GM18951 (cell line): ENCODE measurements at regions not wholly inside any gene's neighbourhood (a gene's known extent, or its start where the extent isn't known, plus 50 kb on each side); places are given as distances from the start of the nearest gene placed in this dataset.

Source experiments
- POLR2A ChIP-seq: IDR thresholded peaks from 4 replicates; pipeline ENCODE4 v1.6.1; 2011; ENCODE audit warnings: mild to moderate bottlenecking; ENCODE audit not compliant: insufficient read length, insufficient read depth; ENCODE audit errors: extremely low read depth
- in situ Hi-C: fragments of 300-500 bp; cut with MboI; formaldehyde crosslinking; loops from one replicate; pipeline ENCODE4 v1.12.0; 2022; ENCODE audit warnings: low sequenced_read_pairs, mixed read lengths, inconsistent platforms; ENCODE audit not compliant: unreplicated experiment

DNA sequence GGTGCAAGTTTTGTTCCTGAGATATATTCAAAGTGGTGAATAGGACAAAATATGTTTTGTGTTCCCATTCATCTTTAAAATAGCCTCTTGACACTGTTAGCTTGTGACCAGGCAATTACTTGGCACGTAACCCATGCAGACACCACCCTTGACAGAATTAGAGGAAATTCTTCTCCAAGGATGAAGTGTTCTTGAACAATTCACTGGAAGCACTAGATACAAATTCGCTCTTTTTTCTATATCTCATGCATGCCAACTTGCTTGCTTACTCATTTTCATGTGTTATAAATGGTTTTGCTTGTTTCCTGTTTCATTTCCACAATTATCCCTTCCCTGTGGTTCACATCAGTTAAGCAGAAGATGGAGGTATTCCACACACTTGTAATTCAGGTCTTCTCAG, 105.2 kb upstream of the MAN1A1 start:
- no peak for TF ChIP-seq POLR2A
- in situ Hi-C loops, result no loop called here

- in situ Hi-C loops, result no loop called here
- no peak for TF ChIP-seq POLR2A
Measured at GRCh38 chr6:119453242-119454200, 104.0 kb upstream of the MAN1A1 start.

DNA sequence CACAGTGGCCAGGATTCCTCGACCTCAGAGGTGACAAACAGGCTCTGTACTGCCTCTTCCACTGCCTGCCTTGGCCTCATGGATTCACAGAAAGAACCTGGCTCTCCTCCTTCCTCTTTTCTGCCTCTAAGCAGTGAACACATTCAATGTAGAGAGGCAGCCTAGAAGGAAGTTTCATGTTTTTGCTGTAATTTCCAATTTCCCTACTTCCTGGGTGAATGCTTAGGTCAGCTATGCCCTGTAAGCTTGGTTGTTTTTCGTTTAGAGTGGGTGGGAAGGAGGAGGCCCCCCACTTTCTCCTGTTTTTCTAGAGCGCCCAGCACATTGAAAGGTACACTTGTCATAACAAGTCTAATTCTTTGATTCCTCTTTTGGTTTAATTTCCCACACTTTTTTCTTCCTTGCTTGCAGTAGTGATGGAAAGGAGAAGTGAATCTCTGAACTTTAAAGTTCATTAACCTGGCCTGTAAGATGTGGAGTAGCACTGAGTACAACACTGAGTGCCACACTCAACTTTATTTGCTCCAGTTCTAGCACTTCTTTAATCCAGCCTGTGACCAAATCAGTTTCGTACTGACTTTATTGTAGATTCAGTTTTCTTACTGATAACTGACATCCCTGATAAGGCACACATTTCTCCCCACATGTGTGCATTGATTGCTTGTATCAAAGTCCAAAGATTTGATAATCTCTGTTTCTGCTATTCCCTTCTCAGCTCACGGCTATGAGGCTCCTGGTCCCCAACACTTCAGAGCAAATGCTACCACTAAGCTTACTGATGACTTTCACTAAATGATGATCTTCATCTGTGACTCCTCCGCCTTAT, 100.0 kb upstream of the MAN1A1 start:
- in situ Hi-C loops, result no loop called here

GRCh38 chr6:119447921-119448320, 98.4 kb upstream of the MAN1A1 start:
- in situ Hi-C loops, result no loop called here
- TF ChIP-seq POLR2A, result no peak

More for the DNA sequence above, 100.0 kb upstream of the MAN1A1 start:
- no peak for TF ChIP-seq POLR2A

- TF ChIP-seq POLR2A, result no peak
- in situ Hi-C loops, result no loop called here
Measured at GRCh38 chr6:119446609-119447008, 97.0 kb upstream of the MAN1A1 start.

DNA sequence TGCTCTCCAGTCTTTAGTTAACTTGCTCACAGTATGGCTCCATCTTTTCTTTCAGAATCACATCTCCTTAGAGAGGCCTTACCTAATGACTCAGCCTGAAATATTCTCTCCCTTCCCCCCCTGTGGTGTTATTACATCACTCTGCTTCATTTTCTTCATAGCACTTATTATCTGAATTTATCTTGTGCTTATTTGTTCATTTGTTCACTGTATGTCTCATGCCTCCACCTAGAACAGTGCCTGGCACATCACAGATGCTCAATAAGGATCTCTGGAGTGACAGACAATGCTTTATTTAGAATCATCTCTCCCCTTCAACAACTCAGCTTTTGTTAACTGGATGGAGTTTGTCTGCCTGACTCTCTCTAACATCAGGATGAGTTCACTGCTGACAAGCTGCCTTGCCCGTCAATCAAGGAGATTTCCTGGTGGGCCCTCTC, 96.6 kb upstream of the MAN1A1 start:
- in situ Hi-C loops, result no loop called here
- TF ChIP-seq POLR2A, result no peak

DNA sequence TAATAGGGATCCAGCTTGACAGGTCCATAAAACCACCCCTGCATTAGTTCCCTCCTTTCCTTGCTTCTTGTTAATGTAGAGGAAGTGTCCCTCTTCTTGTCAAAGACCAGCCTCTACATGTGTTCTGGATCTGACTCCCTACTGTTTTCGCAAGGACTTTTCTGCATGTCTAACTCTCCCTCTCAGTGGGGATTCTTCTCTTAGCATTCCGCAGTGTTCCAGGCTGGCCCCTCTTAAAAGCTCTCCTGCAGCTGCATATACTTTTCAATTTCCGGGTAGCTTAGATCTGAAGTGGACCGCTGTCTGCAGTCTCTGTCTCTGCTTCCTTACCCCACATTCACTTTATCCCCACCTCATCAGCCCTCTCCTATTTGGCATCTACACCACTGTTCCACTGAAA, 96.1 kb upstream of the MAN1A1 start:
- no peak for TF ChIP-seq POLR2A
- in situ Hi-C loops, result no loop called here

DNA sequence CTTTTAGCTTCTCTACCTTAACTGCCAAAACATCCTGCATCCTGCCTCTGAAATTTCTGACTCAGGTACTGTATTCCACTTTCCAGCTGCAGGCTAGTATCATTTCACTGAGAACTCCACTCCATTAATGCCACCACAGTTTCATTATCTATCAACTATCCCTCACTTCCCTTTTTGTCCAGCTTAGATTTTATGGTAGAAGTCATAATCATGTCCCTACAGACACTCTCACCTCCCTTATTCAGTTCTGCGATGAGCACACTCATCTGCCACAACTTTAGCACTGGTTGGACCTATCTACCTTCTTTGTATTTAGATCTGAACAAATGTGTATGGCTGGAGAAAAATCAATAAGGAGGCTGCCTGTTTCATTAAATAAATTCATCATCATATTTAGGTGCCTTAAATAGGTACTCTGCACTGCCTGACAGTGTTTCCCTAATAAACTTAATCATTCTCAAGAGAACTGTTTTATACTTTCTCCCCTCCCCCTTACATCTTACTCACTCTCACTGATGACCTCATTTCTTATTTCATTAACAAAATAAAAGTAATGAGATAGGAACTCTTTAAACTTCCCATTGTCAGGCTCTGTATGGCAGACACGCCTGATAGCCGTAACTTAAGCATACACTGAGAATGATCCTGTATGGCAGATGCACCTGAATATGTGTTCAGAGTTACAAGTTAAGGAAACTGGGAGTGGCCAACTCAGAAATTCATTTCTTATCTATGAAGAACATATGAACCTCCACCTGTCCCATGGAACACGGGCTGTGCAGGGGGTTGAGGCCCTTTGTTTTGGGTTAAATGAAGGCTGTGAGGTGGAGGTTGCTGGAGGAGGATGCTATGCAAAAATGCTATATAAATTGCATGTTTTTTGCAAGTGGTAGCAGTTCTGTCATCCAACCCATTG, 95.3 kb upstream of the MAN1A1 start:
- TF ChIP-seq POLR2A, result no peak
- in situ Hi-C loops, result no loop called here

DNA sequence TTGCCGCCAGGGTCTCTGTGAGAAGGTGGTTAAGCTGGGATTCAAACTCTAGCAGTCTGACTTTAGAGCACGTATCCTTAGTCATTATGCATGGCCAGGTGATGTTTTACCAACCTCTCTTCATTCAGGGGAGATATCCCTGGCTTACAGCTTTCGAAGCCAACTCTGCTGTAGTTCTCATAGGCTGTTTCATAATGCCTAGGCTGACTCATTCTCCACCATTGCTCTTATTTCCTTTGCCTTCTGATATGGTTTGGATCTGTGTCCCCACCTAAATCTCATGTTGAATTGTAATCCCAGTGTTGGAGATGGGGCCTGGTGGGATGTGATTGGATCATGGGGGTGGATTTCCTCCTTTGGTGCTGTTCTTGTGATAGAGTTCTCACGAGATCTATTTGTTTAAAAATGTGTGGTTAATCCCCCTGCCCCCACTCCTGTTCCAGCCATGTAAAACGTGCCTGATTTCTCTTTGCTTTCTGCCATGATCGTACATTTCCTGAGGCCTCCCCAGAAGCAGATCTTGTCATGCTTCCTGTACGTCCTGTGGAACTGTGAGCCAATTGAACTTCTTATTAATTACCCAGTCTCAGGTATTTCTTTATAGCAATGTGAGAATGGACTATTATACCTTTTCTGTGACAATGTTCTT, 94.6 kb upstream of the MAN1A1 start:
- in situ Hi-C loops, result no loop called here
- TF ChIP-seq POLR2A, result no peak

GRCh38 chr6:119442776-119443184, 93.2 kb upstream of the MAN1A1 start:
- TF ChIP-seq POLR2A, result no peak
- in situ Hi-C loops, result no loop called here

DNA sequence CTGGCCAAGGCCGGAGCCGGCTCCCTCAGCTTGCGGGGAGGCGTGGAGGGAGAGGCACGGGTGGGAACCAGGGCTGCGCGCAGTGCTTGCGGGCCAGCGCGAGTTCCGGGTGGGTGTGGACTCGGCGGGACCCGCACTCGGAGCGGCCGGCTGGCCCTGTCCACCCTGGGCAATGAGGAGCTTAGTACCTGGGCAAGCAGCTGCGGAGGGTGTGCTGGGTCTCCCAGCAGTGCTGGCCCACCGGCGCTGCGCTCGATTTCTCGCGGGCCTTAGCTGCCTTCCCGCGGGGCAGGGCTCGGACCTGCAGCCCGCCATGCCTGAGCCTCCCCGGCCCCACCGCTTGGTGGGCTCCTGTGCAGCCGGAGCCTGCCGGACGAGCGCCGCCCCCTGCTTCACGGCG, 91.4 kb upstream of the MAN1A1 start:
- in situ Hi-C loops, result no loop called here
- no peak for TF ChIP-seq POLR2A

GRCh38 chr6:119436583-119436982, 87.0 kb upstream of the MAN1A1 start:
- no peak for TF ChIP-seq POLR2A
- in situ Hi-C loops, result no loop called here

DNA sequence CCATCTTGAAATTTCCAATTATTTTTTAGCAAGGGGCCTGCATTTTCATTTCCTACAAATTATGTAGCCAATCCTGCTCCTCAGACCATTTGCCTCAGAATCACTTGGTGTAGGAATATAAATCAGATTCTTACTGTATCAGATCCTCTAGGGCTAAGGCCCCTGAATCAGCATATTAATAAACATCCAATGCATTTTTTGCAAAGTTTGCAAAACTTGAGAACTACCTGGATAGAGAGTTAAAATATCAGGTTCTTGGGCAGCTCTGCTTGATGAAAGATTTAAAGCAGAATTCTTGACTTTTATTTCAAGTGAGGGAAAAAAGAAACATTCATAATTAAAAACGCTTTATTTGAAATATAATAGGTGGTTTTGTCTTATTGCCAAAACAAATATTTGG, 82.2 kb upstream of the MAN1A1 start:
- no peak for TF ChIP-seq POLR2A
- in situ Hi-C loops, result no loop called here

GRCh38 chr6:119430805-119431204, 81.2 kb upstream of the MAN1A1 start:
- in situ Hi-C loops, result no loop called here

More at GRCh38 chr6:119430805-119431204, 81.2 kb upstream of the MAN1A1 start:
- no peak for TF ChIP-seq POLR2A
